ENCODE measurements at regions not wholly inside any gene's neighbourhood (a gene's known extent, or its start where the extent isn't known, plus 50 kb on each side); places are given as distances from the start of the nearest gene placed in this dataset.

DNA sequence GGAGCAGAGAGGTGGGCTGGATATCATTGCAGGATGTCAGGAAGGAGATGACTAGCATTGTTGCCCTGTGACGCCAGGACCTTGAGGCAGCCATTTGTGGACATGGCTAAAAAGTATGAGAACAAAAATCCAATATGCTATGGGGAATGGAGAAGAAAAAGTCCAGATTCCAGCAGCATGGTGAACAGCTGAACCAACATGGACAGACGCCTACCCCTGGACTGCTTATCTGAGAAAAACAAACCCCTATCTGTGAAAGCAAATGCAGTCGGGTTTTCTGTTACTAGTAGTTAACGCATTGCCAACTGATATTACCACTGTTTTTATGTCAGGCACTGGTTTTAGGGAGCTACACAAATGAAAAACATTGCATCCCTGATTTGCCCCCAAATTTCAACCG, 251.2 kb upstream of the RORA start:
- TF ChIP-seq, protein P1, sequence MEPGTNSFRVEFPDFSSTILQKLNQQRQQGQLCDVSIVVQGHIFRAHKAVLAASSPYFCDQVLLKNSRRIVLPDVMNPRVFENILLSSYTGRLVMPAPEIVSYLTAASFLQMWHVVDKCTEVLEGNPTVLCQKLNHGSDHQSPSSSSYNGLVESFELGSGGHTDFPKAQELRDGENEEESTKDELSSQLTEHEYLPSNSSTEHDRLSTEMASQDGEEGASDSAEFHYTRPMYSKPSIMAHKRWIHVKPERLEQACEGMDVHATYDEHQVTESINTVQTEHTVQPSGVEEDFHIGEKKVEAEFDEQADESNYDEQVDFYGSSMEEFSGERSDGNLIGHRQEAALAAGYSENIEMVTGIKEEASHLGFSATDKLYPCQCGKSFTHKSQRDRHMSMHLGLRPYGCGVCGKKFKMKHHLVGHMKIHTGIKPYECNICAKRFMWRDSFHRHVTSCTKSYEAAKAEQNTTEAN (CRISPR knock-in tag; IDR thresholded peaks at IDR 0.05): no peak
- TF ChIP-seq, protein P2, sequence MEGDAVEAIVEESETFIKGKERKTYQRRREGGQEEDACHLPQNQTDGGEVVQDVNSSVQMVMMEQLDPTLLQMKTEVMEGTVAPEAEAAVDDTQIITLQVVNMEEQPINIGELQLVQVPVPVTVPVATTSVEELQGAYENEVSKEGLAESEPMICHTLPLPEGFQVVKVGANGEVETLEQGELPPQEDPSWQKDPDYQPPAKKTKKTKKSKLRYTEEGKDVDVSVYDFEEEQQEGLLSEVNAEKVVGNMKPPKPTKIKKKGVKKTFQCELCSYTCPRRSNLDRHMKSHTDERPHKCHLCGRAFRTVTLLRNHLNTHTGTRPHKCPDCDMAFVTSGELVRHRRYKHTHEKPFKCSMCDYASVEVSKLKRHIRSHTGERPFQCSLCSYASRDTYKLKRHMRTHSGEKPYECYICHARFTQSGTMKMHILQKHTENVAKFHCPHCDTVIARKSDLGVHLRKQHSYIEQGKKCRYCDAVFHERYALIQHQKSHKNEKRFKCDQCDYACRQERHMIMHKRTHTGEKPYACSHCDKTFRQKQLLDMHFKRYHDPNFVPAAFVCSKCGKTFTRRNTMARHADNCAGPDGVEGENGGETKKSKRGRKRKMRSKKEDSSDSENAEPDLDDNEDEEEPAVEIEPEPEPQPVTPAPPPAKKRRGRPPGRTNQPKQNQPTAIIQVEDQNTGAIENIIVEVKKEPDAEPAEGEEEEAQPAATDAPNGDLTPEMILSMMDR (IDR thresholded peaks at IDR 0.05): no peak
- TF ChIP-seq, protein P3, sequence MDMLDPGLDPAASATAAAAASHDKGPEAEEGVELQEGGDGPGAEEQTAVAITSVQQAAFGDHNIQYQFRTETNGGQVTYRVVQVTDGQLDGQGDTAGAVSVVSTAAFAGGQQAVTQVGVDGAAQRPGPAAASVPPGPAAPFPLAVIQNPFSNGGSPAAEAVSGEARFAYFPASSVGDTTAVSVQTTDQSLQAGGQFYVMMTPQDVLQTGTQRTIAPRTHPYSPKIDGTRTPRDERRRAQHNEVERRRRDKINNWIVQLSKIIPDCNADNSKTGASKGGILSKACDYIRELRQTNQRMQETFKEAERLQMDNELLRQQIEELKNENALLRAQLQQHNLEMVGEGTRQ (CRISPR knock-in tag; IDR thresholded peaks at IDR 0.05): no peak
- TF ChIP-seq, protein P4, sequence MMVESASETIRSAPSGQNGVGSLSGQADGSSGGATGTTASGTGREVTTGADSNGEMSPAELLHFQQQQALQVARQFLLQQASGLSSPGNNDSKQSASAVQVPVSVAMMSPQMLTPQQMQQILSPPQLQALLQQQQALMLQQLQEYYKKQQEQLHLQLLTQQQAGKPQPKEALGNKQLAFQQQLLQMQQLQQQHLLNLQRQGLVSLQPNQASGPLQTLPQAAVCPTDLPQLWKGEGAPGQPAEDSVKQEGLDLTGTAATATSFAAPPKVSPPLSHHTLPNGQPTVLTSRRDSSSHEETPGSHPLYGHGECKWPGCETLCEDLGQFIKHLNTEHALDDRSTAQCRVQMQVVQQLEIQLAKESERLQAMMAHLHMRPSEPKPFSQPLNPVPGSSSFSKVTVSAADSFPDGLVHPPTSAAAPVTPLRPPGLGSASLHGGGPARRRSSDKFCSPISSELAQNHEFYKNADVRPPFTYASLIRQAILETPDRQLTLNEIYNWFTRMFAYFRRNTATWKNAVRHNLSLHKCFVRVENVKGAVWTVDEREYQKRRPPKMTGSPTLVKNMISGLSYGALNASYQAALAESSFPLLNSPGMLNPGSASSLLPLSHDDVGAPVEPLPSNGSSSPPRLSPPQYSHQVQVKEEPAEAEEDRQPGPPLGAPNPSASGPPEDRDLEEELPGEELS (CRISPR knock-in tag; IDR thresholded peaks at IDR 0.05): no peak
- no peak for TF ChIP-seq ZNF232 (CRISPR knock-in tag; IDR thresholded peaks at IDR 0.05)
- TF ChIP-seq, protein P5, sequence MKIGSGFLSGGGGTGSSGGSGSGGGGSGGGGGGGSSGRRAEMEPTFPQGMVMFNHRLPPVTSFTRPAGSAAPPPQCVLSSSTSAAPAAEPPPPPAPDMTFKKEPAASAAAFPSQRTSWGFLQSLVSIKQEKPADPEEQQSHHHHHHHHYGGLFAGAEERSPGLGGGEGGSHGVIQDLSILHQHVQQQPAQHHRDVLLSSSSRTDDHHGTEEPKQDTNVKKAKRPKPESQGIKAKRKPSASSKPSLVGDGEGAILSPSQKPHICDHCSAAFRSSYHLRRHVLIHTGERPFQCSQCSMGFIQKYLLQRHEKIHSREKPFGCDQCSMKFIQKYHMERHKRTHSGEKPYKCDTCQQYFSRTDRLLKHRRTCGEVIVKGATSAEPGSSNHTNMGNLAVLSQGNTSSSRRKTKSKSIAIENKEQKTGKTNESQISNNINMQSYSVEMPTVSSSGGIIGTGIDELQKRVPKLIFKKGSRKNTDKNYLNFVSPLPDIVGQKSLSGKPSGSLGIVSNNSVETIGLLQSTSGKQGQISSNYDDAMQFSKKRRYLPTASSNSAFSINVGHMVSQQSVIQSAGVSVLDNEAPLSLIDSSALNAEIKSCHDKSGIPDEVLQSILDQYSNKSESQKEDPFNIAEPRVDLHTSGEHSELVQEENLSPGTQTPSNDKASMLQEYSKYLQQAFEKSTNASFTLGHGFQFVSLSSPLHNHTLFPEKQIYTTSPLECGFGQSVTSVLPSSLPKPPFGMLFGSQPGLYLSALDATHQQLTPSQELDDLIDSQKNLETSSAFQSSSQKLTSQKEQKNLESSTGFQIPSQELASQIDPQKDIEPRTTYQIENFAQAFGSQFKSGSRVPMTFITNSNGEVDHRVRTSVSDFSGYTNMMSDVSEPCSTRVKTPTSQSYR (CRISPR knock-in tag; IDR thresholded peaks at IDR 0.05): no peak
- TF ChIP-seq, protein P6, sequence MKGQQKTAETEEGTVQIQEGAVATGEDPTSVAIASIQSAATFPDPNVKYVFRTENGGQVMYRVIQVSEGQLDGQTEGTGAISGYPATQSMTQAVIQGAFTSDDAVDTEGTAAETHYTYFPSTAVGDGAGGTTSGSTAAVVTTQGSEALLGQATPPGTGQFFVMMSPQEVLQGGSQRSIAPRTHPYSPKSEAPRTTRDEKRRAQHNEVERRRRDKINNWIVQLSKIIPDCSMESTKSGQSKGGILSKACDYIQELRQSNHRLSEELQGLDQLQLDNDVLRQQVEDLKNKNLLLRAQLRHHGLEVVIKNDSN (CRISPR knock-in tag; IDR thresholded peaks at IDR 0.05): no peak
- TF ChIP-seq, protein P7, sequence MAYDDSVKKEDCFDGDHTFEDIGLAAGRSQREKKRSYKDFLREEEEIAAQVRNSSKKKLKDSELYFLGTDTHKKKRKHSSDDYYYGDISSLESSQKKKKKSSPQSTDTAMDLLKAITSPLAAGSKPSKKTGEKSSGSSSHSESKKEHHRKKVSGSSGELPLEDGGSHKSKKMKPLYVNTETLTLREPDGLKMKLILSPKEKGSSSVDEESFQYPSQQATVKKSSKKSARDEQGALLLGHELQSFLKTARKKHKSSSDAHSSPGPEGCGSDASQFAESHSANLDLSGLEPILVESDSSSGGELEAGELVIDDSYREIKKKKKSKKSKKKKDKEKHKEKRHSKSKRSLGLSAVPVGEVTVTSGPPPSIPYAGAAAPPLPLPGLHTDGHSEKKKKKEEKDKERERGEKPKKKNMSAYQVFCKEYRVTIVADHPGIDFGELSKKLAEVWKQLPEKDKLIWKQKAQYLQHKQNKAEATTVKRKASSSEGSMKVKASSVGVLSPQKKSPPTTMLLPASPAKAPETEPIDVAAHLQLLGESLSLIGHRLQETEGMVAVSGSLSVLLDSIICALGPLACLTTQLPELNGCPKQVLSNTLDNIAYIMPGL (CRISPR knock-in tag; IDR thresholded peaks at IDR 0.05): no peak
- TF ChIP-seq, protein P8, sequence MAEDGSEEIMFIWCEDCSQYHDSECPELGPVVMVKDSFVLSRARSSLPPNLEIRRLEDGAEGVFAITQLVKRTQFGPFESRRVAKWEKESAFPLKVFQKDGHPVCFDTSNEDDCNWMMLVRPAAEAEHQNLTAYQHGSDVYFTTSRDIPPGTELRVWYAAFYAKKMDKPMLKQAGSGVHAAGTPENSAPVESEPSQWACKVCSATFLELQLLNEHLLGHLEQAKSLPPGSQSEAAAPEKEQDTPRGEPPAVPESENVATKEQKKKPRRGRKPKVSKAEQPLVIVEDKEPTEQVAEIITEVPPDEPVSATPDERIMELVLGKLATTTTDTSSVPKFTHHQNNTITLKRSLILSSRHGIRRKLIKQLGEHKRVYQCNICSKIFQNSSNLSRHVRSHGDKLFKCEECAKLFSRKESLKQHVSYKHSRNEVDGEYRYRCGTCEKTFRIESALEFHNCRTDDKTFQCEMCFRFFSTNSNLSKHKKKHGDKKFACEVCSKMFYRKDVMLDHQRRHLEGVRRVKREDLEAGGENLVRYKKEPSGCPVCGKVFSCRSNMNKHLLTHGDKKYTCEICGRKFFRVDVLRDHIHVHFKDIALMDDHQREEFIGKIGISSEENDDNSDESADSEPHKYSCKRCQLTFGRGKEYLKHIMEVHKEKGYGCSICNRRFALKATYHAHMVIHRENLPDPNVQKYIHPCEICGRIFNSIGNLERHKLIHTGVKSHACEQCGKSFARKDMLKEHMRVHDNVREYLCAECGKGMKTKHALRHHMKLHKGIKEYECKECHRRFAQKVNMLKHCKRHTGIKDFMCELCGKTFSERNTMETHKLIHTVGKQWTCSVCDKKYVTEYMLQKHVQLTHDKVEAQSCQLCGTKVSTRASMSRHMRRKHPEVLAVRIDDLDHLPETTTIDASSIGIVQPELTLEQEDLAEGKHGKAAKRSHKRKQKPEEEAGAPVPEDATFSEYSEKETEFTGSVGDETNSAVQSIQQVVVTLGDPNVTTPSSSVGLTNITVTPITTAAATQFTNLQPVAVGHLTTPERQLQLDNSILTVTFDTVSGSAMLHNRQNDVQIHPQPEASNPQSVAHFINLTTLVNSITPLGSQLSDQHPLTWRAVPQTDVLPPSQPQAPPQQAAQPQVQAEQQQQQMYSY (CRISPR knock-in tag; IDR thresholded peaks at IDR 0.05): no peak
- no peak for TF ChIP-seq NR3C1 (CRISPR knock-in tag; conservative IDR thresholded peaks at IDR 0.05; ENCODE audit: low read depth)

All from WTC11 (cell line).